Medulla oblongata (tissue), 1 donor: ENCODE measurements at regions not wholly inside any gene's neighbourhood (a gene's known extent, or its start where the extent isn't known, plus 50 kb on each side); places are given as distances from the start of the nearest gene placed in this dataset.
"Not testable (repeated sequence)": the region's sequence is repeated elsewhere in the genome, so short reads cannot be mapped to it uniquely, and the experiment has no call there.

Source experiments
- DNase-seq: peaks from one replicate; pipeline ENCODE4 v3.0.0-alpha.2; 2015; ENCODE audit errors: extremely low spot score

- no peak for DNase-seq
These were observed 80.2 kb downstream of the SH2D1A start for GRCh38 chrX:124426288-124427169.

GRCh38 chrX:124433186-124433585 is 86.8 kb downstream of the SH2D1A start:
- no peak for DNase-seq

GRCh38 chrX:124435616-124436015 is 89.3 kb downstream of the SH2D1A start:
- DNase-seq, result no peak

- no peak for DNase-seq
These were observed 94.3 kb downstream of the SH2D1A start for GRCh38 chrX:124440695-124441094.

- DNase-seq, result no peak
These were observed 95.7 kb downstream of the SH2D1A start for GRCh38 chrX:124441971-124442590.

GRCh38 chrX:124455966-124456365 is 109.6 kb downstream of the SH2D1A start:
- DNase-seq, result no peak

GRCh38 chrX:124459851-124460250 is 113.5 kb downstream of the SH2D1A start:
- DNase-seq, result not testable (repeated sequence)

GRCh38 chrX:124462931-124463330 is 116.6 kb downstream of the SH2D1A start:
- no peak for DNase-seq

- no peak for DNase-seq
These were observed 120.8 kb downstream of the SH2D1A start for GRCh38 chrX:124467202-124467601.

- no peak for DNase-seq
These were observed 129.0 kb downstream of the SH2D1A start for GRCh38 chrX:124475358-124475757.

GRCh38 chrX:124476562-124476961 is 130.2 kb downstream of the SH2D1A start:
- no peak for DNase-seq

- DNase-seq, result no peak
These were observed 131.7 kb downstream of the SH2D1A start for GRCh38 chrX:124478046-124478445.

- no peak for DNase-seq
These were observed 142.2 kb downstream of the SH2D1A start for GRCh38 chrX:124488412-124489161.

- DNase-seq, result no peak
These were observed 147.6 kb downstream of the SH2D1A start for GRCh38 chrX:124493984-124494383.

GRCh38 chrX:124497386-124497785 is 151.0 kb downstream of the SH2D1A start:
- DNase-seq, result no peak

GRCh38 chrX:124501586-124501985 is 155.2 kb downstream of the SH2D1A start:
- DNase-seq, result no peak

- no peak for DNase-seq
These were observed 155.8 kb downstream of the SH2D1A start for GRCh38 chrX:124502166-124502565.

- no peak for DNase-seq
These were observed 156.2 kb downstream of the SH2D1A start for GRCh38 chrX:124502599-124502998.

- DNase-seq, result no peak
These were observed 158.0 kb downstream of the SH2D1A start for GRCh38 chrX:124504111-124504983.

GRCh38 chrX:124506066-124506465 is 159.7 kb downstream of the SH2D1A start:
- DNase-seq, result no peak

GRCh38 chrX:124507246-124507645 is 160.9 kb downstream of the SH2D1A start:
- no peak for DNase-seq
